GM18519 (cell line): ENCODE measurements at regions not wholly inside any gene's neighbourhood (a gene's known extent, or its start where the extent isn't known, plus 50 kb on each side); places are given as distances from the start of the nearest gene placed in this dataset.
"Not testable (repeated sequence)": the region's sequence is repeated elsewhere in the genome, so short reads cannot be mapped to it uniquely, and the experiment has no call there.

Experiments
- ATAC-seq: cut with Tn5 transposase; IDR thresholded peaks from one replicate; pipeline ENCODE4 v1.9.1; 2021; ENCODE audit warnings: mild to moderate bottlenecking, moderate library complexity; ENCODE audit not compliant: unreplicated experiment, low FRiP score

- no peak for ATAC-seq
These were observed 64.0 kb downstream of the GPRASP3 start for GRCh38 chrX:102784550-102784949.

DNA sequence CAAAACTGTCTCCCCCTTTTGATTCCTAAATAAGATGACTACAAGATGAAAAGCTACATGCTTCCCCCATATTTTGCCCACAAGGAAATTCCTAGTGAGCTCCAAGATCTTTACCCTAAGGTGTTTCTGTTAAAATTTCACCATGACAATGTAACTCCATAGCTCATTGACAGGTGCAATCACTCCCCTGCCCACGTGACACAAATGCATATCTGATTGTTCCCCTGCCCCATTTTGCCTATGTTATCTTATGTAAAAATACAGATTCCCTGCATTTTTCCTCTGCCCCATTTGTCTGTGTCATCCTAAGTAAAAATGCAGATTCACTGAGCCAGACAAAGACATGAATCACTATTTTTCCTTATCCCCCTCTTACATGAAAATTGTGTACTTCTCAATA lies 66.7 kb downstream of the GPRASP3 start:
- no peak for ATAC-seq

- no peak for ATAC-seq
These were observed 87.8 kb downstream of the GPRASP3 start for GRCh38 chrX:102808336-102808735.

GRCh38 chrX:102818269-102818668 lies 97.7 kb downstream of the GPRASP3 start:
- not testable (repeated sequence) for ATAC-seq

GRCh38 chrX:102832661-102833060 lies 104.4 kb upstream of the RAB40AL start:
- ATAC-seq, result no peak

DNA sequence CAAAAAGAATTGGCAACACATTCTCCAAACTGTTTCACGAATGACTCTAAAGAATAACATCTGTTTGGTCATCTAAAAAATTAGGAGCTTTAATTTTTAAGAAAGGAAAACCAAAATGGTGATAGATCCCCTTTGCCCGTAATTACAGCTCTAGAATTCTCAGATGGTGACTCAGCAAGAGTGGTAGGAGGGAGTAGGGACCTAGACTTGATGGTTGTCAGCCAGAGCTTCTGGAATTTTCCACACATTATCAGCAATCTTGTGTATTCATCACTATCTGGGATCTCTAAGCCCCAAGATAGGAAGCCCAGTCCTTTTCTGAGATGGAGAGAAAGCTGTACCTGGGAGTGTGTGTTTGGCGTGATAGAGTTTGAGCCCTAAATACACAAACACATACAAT lies 103.9 kb upstream of the RAB40AL start:
- ATAC-seq, result no peak

DNA sequence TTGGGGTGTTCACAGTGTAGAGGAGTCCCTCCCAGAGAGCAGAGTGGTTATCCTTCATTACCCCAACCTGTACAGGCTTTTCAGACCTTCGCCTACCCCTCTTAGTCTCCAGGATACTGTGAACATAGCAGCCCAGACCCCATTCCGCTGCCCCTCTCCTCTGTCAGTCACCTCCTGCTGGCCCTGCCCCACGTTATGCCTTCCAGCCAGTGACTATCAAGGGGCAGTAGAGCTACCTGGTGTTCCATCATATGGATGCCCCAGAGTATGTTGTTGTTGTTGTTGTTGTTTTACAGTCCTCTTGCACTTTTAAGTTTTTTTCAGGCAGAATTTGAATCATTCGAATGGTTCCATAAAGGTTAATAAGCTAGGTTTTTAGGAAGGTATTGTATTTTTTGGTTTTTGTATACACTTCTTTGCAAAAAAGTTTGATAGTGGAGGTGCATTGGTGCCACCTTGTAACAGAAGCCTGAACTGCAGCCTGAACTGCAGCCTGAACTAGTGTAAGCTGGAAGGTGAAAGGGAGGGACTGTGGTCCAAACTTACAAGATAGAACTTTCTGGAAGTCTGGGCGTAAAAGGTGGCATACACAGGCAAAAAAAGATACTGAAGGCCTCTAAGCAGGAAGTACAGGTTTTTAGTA lies 101.4 kb upstream of the RAB40AL start:
- ATAC-seq, result no peak

- ATAC-seq, result no peak
These were observed 99.2 kb upstream of the RAB40AL start for GRCh38 chrX:102837847-102838246.

DNA sequence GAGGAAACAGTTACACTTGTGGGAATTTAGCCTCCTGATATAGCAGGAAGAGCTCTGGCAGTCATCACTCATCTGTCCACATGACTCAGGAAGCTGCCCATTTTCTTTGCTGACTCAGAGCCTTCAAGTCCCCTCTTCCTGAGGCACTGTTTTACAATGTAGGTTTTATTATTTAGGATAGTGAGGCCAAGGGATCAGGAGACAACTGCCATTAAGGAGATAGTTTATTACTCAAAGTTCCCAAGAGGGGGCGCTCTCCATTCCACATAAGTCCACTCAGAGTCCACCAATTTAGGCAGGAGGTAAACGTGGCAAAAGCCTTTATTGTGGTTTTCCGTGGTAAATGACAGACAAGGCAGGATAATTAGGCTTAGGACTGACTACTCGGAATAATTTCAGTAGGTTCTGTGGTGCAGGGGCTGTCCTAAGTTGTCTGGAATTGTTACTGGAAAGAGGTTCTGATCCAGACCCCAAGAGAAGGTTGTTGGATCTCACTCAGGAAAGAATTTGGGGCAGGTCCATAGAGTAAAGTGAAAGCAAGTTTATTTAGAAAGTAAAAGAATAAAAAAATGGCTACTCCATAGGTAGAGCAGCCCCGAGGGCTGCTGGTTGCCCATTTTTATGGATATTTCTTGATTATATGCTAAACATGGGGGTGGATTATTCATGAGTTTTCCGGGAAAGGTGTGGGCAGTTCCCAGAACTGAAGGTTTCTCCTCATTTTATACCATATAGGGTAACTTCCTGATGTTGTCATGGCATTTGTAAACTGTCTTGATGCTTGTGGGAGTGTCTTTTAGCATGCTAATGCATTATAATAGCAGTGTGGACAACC lies 96.0 kb upstream of the RAB40AL start:
- no peak for ATAC-seq

DNA sequence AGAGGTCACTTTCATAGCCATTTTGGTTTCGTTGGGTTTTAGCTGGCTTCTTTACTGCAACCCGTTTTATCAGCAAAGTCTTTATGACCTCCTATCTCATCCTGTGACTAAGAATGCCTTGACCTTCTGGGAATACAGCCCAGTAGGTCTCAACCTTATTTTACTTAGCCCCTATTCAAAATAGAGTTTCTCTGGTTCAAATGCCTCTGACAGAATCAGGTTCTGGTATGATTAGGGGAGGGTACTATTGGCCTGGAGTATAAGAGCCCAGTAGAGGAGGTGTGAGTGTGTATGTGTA lies 95.4 kb upstream of the RAB40AL start:
- no peak for ATAC-seq

DNA sequence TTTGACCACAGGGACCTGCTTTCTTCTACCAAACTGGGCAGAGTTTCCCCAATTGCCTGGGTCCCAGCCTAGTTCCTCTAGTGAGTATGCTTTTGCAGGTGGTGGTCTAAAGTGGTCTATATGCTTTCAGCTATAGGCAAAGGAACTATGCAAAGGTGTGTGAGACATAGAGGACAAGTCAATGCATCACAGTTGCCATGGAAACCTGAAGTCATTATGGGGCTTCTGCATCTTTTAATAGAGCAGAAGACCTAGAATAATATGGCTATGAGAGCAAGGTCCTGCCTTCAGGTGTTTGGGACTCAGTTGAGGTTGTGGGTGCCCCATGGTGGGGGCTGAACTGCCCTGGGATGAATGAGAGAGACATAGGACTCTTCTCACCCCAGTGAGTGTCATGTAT lies 92.1 kb upstream of the RAB40AL start:
- no peak for ATAC-seq

- ATAC-seq, result no peak
These were observed 90.4 kb upstream of the RAB40AL start for GRCh38 chrX:102846544-102847236.

GRCh38 chrX:102847362-102847761 lies 89.7 kb upstream of the RAB40AL start:
- no peak for ATAC-seq

DNA sequence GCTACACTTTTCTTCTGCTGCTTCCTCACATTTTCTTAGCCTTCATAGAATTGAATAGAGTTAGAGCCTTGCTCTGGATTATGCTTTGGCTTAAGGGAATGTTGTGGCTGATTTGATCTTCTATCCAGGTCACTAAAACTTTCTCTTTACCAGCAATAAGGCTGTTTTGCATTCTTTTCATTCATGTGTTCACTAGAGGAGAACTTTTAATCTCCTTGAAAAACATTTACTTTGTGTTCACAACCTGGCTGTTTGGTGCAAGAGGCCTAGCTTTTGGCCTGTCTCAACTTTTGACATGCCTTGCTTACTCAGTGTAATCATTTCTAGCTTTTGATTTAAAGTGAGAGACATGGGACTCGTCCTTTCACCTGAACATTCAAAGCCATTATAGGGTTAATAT lies 87.7 kb upstream of the RAB40AL start:
- ATAC-seq, result no peak

DNA sequence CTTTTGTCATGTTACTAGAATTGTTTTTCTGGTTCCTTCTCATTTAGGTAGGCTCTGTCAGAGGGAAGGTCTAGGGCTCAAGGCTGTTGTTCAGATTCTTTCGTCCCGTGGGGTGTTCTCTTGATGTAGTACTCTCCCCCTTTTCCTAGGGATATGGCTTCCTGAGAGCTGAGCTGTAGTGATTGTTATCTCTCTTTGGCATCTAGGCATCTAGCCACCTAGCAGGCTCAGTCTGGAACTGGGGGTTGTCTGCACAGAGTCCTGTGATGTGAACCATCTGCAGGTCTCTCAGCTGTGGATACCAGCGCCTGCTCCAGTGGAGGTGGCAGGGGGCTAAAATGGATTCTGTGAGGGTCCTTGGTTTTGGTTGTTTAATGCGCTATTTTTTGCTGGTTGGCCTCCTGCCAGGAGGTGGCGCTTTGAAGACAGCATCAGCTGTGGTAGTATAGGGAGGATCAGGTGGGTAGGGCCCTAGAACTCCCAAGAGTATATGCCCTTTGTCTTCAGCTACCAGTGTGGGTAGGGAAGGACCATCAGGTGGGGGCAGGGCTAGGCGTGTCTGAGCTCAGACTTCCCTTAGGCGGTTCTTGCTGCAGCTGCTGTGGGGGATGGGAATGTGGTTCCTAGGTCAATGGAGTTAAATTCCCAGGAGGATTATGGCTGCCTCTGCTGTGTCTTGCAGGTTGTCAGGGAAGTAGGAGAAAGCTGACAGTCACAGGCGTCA lies 78.1 kb upstream of the RAB40AL start:
- ATAC-seq, result not testable (repeated sequence)

GRCh38 chrX:102859550-102859871 lies 77.6 kb upstream of the RAB40AL start:
- no peak for ATAC-seq

GRCh38 chrX:102860235-102860634 lies 76.8 kb upstream of the RAB40AL start:
- no peak for ATAC-seq

GRCh38 chrX:102863735-102864134 lies 73.3 kb upstream of the RAB40AL start:
- ATAC-seq, result peak; percentile 88

- no peak for ATAC-seq
These were observed 70.0 kb upstream of the RAB40AL start for GRCh38 chrX:102866981-102867656.

DNA sequence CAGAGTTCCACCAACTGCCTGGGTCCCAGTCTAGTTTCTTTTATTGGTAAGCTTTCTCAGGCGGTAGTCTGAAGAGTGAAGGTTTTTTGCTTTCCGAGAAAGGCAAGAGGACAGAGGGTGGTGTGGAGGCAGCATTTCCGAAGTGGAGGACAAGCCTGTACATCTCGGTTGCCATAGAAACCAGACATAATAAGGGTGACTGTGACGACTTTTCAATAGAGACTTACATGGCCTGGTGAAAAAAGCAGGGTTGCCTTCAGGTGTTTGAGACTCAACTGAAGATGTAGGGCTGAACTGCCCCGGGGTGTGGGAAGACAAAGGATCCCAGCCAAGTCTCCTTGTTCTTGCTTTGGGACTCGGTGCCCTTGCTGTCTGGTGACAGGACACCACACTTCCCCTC lies 53.6 kb upstream of the RAB40AL start:
- ATAC-seq, result no peak
